Transverse colon (tissue), 4 donors: ENCODE measurements at regions not wholly inside any gene's neighbourhood (a gene's known extent, or its start where the extent isn't known, plus 50 kb on each side); places are given as distances from the start of the nearest gene placed in this dataset.

Experiments used
- CTCF ChIP-seq, 5 experiments: fragments of 200-600 bp in 3 of 5; fragments of 450-650 bp in 2 of 5; sonication (generic) in 3 of 5; IDR thresholded peaks; 1 replicate in 2 of 5; 2 replicates in 3 of 5; pipeline ENCODE4 v1.5.1; 2016 to 2017; ENCODE audit warnings: antibody characterized with exemption in 5 of 5, inconsistent platforms in 3 of 5, mild to moderate bottlenecking in 2 of 5, moderate library complexity in 1 of 5
- POLR2AphosphoS5 ChIP-seq, 3 donors: sonication (generic); formaldehyde crosslinking; IDR thresholded peaks; one replicate each; pipeline ENCODE4 v1.6.1; 2016; ENCODE audit warnings: antibody characterized with exemption in 3 of 3

- TF ChIP-seq CTCF (IDR thresholded peaks at IDR 0.05) (no peak), POLR2AphosphoS5 (IDR thresholded peaks at IDR 0.05) (no peak)
Observed at GRCh38 chr15:95298729-95299128, 1031.8 kb upstream of the NR2F2 start.
